Liver (tissue), 8 donors: ENCODE measurements at regions not wholly inside any gene's neighbourhood (a gene's known extent, or its start where the extent isn't known, plus 50 kb on each side); places are given as distances from the start of the nearest gene placed in this dataset.

Source experiments
- DNase-seq: peaks from one replicate; pipeline ENCODE4 v3.0.0-alpha.2; 2017; ENCODE audit warnings: low spot score
- H3K27ac ChIP-seq, 2 donors: one replicate each; pipeline ENCODE4 v1.7.0; 2013; ENCODE audit warnings: inconsistent platforms in 2 of 2, low read length in 2 of 2, control low read depth in 1 of 2, low read depth in 1 of 2, mild to moderate bottlenecking in 1 of 2
- H3K27me3 ChIP-seq, 4 donors: one replicate each; pipeline versions ENCODE4 v1.6.1 to v1.7.0; 2013; ENCODE audit warnings: low read length in 3 of 4, inconsistent platforms in 1 of 4, mild to moderate bottlenecking in 1 of 4, moderate library complexity in 1 of 4; ENCODE audit not compliant: control insufficient read depth in 4 of 4, insufficient read depth in 4 of 4
- H3K36me3 ChIP-seq, 4 donors: one replicate each; pipeline versions ENCODE4 v1.6.1 to v1.7.0; 2013; ENCODE audit warnings: low read length in 3 of 4, mild to moderate bottlenecking in 3 of 4, low read depth in 1 of 4, moderate library complexity in 1 of 4; ENCODE audit not compliant: control insufficient read depth in 4 of 4, insufficient read depth in 3 of 4
- H3K4me1 ChIP-seq, 4 donors: one replicate each; pipeline versions ENCODE4 v1.6.1 to v1.7.0; 2013; ENCODE audit warnings: low read length in 3 of 4, mild to moderate bottlenecking in 3 of 4, moderate library complexity in 1 of 4; ENCODE audit not compliant: control insufficient read depth in 4 of 4, insufficient read depth in 4 of 4
- H3K4me3 ChIP-seq, 3 donors: one replicate each; pipeline versions ENCODE4 v1.6.1 to v1.7.0; 2013; ENCODE audit warnings: low read length in 3 of 3, control low read depth in 1 of 3, low read depth in 1 of 3, mild to moderate bottlenecking in 1 of 3
- H3K9ac ChIP-seq, 2 donors: one replicate each; pipeline ENCODE4 v1.7.0; 2013; ENCODE audit warnings: low read length in 2 of 2, mild to moderate bottlenecking in 2 of 2, moderate library complexity in 2 of 2, control low read depth in 1 of 2, low read depth in 1 of 2
- H3K9me3 ChIP-seq, 4 donors: one replicate each; pipeline versions ENCODE4 v1.6.1 to v1.7.0; 2013; ENCODE audit warnings: low read length in 3 of 4; ENCODE audit not compliant: control insufficient read depth in 4 of 4
- ATF3 ChIP-seq: IDR thresholded peaks from 2 replicates; pipeline ENCODE4 v1.6.1; 2016; ENCODE audit warnings: antibody characterized with exemption
- CTCF ChIP-seq: fragments of 150-350 bp; IDR thresholded peaks from 2 replicates; pipeline ENCODE4 v1.5.1; 2017; ENCODE audit warnings: improper control_type of control experiment, low read depth, low read length; ENCODE audit not compliant: missing input control
- EGR1 ChIP-seq, 2 donors: IDR thresholded peaks; 2 replicates each; pipeline ENCODE4 v1.6.1; 2016 to 2018; ENCODE audit warnings: antibody characterized with exemption in 2 of 2, low read depth in 2 of 2
- FOXA1 ChIP-seq: IDR thresholded peaks from 2 replicates; pipeline ENCODE4 v1.6.1; 2016; ENCODE audit warnings: antibody characterized with exemption
- FOXA2 ChIP-seq: IDR thresholded peaks from 2 replicates; pipeline ENCODE4 v1.6.1; 2016; ENCODE audit warnings: antibody characterized with exemption
- GABPA ChIP-seq, 2 donors: IDR thresholded peaks in 1 of 2; conservative IDR thresholded peaks in 1 of 2; 2 replicates each; pipeline ENCODE4 v1.6.1; 2016; ENCODE audit warnings: antibody characterized with exemption in 2 of 2, mild to moderate bottlenecking in 1 of 2, moderate library complexity in 1 of 2
- HNF4G ChIP-seq: IDR thresholded peaks from 2 replicates; pipeline ENCODE4 v1.6.1; 2016; ENCODE audit warnings: antibody characterized with exemption
- JUND ChIP-seq, 2 donors: IDR thresholded peaks; 2 replicates each; pipeline ENCODE4 v1.6.1; 2016; ENCODE audit warnings: antibody characterized with exemption in 2 of 2
- MAX ChIP-seq: IDR thresholded peaks from 2 replicates; pipeline ENCODE4 v1.6.1; 2016; ENCODE audit warnings: antibody characterized with exemption
- NR2F2 ChIP-seq: IDR thresholded peaks from 2 replicates; pipeline ENCODE4 v1.6.1; 2016; ENCODE audit warnings: antibody characterized with exemption
- RAD21 ChIP-seq, 2 donors: IDR thresholded peaks; 2 replicates each; pipeline ENCODE4 v1.6.1; 2016; ENCODE audit warnings: antibody characterized with exemption in 2 of 2, mild to moderate bottlenecking in 2 of 2
- REST ChIP-seq: IDR thresholded peaks from 2 replicates; pipeline ENCODE4 v1.6.1; 2016; ENCODE audit warnings: antibody characterized with exemption, mild to moderate bottlenecking
- RXRA ChIP-seq, 2 donors: IDR thresholded peaks; 2 replicates each; pipeline ENCODE4 v1.6.1; 2017 to 2018; ENCODE audit warnings: antibody characterized with exemption in 2 of 2, mild to moderate bottlenecking in 1 of 2
- SP1 ChIP-seq: IDR thresholded peaks from 2 replicates; pipeline ENCODE4 v1.6.1; 2018; ENCODE audit warnings: antibody characterized with exemption, mild to moderate bottlenecking
- TAF1 ChIP-seq: conservative IDR thresholded peaks from 2 replicates; pipeline ENCODE4 v1.6.1; 2016; ENCODE audit warnings: antibody characterized with exemption, mild to moderate bottlenecking
- YY1 ChIP-seq: IDR thresholded peaks from 2 replicates; pipeline ENCODE4 v1.6.1; 2016; ENCODE audit warnings: antibody characterized with exemption, mild to moderate bottlenecking
- ZBTB33 ChIP-seq: IDR thresholded peaks from 2 replicates; pipeline ENCODE4 v1.6.1; 2016; ENCODE audit warnings: antibody characterized with exemption
- WGBS: extraction: QIAGEN DNeasy Blood & Tissue Kit; methylation state at CpG from one replicate; pipeline ENCODE4 v1.1.7; 2013; 5-methylcytosine and 5-hydroxymethylcytosine counted together
- donor health status: healthy.
- donor health status: healthy.
- donor health status: healthy.
- donor health status: healthy.
- donor health status: healthy.

- no peaks in the 10 kb centered on the region for H3K36me3 ChIP-seq
- no peak overlapping the region for H3K27ac ChIP-seq
- no peak overlapping the region for H3K4me3 ChIP-seq
- no peak for TF ChIP-seq JUND (IDR thresholded peaks at IDR 0.05)
- TF ChIP-seq YY1, result no peak
- TF ChIP-seq CTCF, result no peak
- no peak for TF ChIP-seq ATF3
- TF ChIP-seq GABPA (IDR thresholded peaks at IDR 0.05 in 1 of 2, conservative IDR thresholded peaks at IDR 0.05 in 1 of 2), result no peak
- no peak for TF ChIP-seq REST
- TF ChIP-seq FOXA2, result no peak
- TF ChIP-seq MAX, result no peak
- 89% methylated on average over 3 of the region's 3 CpGs for WGBS
- H3K4me1 ChIP-seq, result no peaks in the 10 kb centered on the region
- H3K27me3 ChIP-seq, result peaks cover 0 to 4% (median 0%) of the 10 kb centered on the region in 4 donors
- H3K9me3 ChIP-seq, result peaks cover 0 to 2% (median 0%) of the 10 kb centered on the region in 4 donors
- H3K9ac ChIP-seq, result no peak overlapping the region
- DNase-seq, result no peak
Measured at GRCh38 chr1:56115701-56116100, 463.7 kb downstream of the PLPP3 start.

- Histone ChIP-seq H3K4me3 (no peak overlapping the region), H3K36me3 (no peaks in the 10 kb centered on the region), H3K27ac (no peak overlapping the region), H3K27me3 (peaks cover 0 to 4% (median 0%) of the 10 kb centered on the region in 4 donors), H3K9ac (no peak overlapping the region), H3K9me3 (peaks cover 0 to 2% (median 0%) of the 10 kb centered on the region in 4 donors), H3K4me1 (no peaks in the 10 kb centered on the region)
- 84% methylated on average over 3 of the region's 3 CpGs for WGBS
- DNase-seq, result no peak
- TF ChIP-seq RXRA (IDR thresholded peaks at IDR 0.05) (no peak), YY1 (no peak), ATF3 (no peak), GABPA (IDR thresholded peaks at IDR 0.05 in 1 of 2, conservative IDR thresholded peaks at IDR 0.05 in 1 of 2) (no peak), RAD21 (IDR thresholded peaks at IDR 0.05) (no peak), FOXA2 (no peak), REST (no peak), TAF1 (no peak), FOXA1 (no peak), SP1 (no peak), ZBTB33 (no peak), HNF4G (no peak), CTCF (no peak), JUND (IDR thresholded peaks at IDR 0.05) (no peak), EGR1 (IDR thresholded peaks at IDR 0.05; ENCODE audit: low read depth in 2 of 2) (no peak), NR2F2 (no peak), MAX (no peak)
Measured at GRCh38 chr1:56113679-56114078, 465.7 kb downstream of the PLPP3 start.
